Suprapubic skin (tissue), 4 donors: ENCODE measurements at regions not wholly inside any gene's neighbourhood (a gene's known extent, or its start where the extent isn't known, plus 50 kb on each side); places are given as distances from the start of the nearest gene placed in this dataset.

Experiments used
- DNase-seq, 2 donors: peaks; one replicate each; pipeline ENCODE4 v3.0.0-alpha.2; 2019; ENCODE audit warnings: low spot score in 2 of 2
- H3K27ac ChIP-seq: fragments of 200-600 bp; sonication (generic); one replicate; pipeline ENCODE4 v1.5.1; 2019
- H3K27me3 ChIP-seq: fragments of 200-600 bp; sonication (generic); one replicate; pipeline ENCODE4 v1.5.1; 2019
- H3K36me3 ChIP-seq: fragments of 200-600 bp; sonication (generic); one replicate; pipeline ENCODE4 v1.5.1; 2019
- H3K4me1 ChIP-seq: fragments of 200-600 bp; sonication (generic); one replicate; pipeline ENCODE4 v1.5.1; 2019
- H3K4me3 ChIP-seq: fragments of 200-600 bp; sonication (generic); one replicate; pipeline ENCODE4 v1.5.1; 2019; ENCODE audit warnings: mild to moderate bottlenecking
- H3K9me3 ChIP-seq: fragments of 200-600 bp; sonication (generic); one replicate; pipeline ENCODE4 v1.5.1; 2019
- EP300 ChIP-seq: sonication (generic); formaldehyde crosslinking; IDR thresholded peaks from one replicate; pipeline ENCODE4 v1.6.1; 2017; ENCODE audit warnings: antibody characterized with exemption
- POLR2A ChIP-seq, 2 donors: fragments of 450-650 bp; IDR thresholded peaks; one replicate each; pipeline ENCODE4 v1.6.1; 2017; ENCODE audit warnings: antibody characterized with exemption in 2 of 2, mild to moderate bottlenecking in 2 of 2, moderate library complexity in 2 of 2
- POLR2AphosphoS5 ChIP-seq, 3 donors: sonication (generic); formaldehyde crosslinking; IDR thresholded peaks; one replicate each; pipeline ENCODE4 v1.6.1; 2017; ENCODE audit warnings: antibody characterized with exemption in 3 of 3
- WGBS: methylation state at CpG from one replicate; pipeline ENCODE4 v1.1.5; 2018; 5-methylcytosine and 5-hydroxymethylcytosine counted together
- TF ChIP-seq, protein P1 (sequence below), 2 donors: fragments of 200-600 bp in 1 of 2; fragments of 450-650 bp in 1 of 2; sonication (generic) in 1 of 2; IDR thresholded peaks; one replicate each; pipeline ENCODE4 v1.5.1; 2016 to 2019; ENCODE audit warnings: antibody characterized with exemption in 2 of 2, mild to moderate bottlenecking in 1 of 2, moderate library complexity in 1 of 2

DNA sequence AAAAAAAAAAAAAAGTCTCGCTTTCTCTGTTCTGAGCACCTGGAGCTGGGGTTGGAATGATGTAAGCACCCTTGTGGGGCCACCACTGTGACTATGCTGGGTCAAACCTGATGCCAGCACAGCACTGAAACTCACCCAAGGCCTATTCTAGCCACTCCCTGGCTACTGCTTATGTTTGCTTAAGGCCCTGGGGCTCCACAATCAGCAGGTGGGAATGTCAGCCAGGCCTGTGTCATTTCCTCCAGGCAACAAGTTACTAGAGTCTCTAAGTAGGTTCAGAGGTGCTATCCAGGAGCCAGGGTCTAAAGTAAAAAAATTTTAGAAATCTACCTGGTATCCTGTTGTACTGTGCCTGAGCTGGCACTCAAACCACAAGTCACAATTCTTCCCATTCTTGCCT, 1306.8 kb downstream of the STIM2 start:
- Histone ChIP-seq H3K4me1 (no peaks in the 10 kb centered on the region), H3K27me3 (no peaks in the 10 kb centered on the region), H3K4me3 (no peak overlapping the region)

DNA sequence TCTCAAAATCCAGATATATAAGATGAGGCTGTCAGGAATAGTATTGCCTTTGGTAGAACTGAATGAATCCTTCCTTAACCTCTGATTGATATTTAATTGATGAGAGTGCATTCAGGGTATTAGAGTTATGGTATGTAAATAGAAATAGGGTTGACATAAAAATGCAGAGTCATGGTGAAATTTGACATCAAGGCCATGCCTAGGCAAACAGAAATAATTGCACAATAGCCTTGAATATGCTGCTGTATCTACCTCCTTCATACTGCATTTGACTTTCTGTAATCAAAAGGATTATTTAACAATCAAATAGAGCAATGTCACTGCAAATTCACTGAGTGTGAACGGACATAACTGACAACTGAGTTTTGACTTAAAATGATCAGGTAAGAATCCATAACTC, 1316.3 kb downstream of the STIM2 start:
- H3K27ac ChIP-seq, result no peak overlapping the region
- 90% methylated on average over 1 of the region's 1 CpG for WGBS
- H3K27me3 ChIP-seq, result no peaks in the 10 kb centered on the region
- H3K4me3 ChIP-seq, result no peak overlapping the region
- DNase-seq, result no peak
- no peak for TF ChIP-seq POLR2A (IDR thresholded peaks at IDR 0.05)
- TF ChIP-seq POLR2AphosphoS5 (IDR thresholded peaks at IDR 0.05), result no peak
- TF ChIP-seq, protein P1, sequence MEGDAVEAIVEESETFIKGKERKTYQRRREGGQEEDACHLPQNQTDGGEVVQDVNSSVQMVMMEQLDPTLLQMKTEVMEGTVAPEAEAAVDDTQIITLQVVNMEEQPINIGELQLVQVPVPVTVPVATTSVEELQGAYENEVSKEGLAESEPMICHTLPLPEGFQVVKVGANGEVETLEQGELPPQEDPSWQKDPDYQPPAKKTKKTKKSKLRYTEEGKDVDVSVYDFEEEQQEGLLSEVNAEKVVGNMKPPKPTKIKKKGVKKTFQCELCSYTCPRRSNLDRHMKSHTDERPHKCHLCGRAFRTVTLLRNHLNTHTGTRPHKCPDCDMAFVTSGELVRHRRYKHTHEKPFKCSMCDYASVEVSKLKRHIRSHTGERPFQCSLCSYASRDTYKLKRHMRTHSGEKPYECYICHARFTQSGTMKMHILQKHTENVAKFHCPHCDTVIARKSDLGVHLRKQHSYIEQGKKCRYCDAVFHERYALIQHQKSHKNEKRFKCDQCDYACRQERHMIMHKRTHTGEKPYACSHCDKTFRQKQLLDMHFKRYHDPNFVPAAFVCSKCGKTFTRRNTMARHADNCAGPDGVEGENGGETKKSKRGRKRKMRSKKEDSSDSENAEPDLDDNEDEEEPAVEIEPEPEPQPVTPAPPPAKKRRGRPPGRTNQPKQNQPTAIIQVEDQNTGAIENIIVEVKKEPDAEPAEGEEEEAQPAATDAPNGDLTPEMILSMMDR (IDR thresholded peaks at IDR 0.05), result no peak
- TF ChIP-seq EP300, result no peak
- no peaks in the 10 kb centered on the region for H3K4me1 ChIP-seq
- H3K36me3 ChIP-seq, result no peaks in the 10 kb centered on the region
- H3K9me3 ChIP-seq, result no peaks in the 10 kb centered on the region

More for the DNA sequence above, 1306.8 kb downstream of the STIM2 start:
- no peak for TF ChIP-seq EP300
- no peak for TF ChIP-seq POLR2AphosphoS5 (IDR thresholded peaks at IDR 0.05)
- TF ChIP-seq, protein P1 (IDR thresholded peaks at IDR 0.05), result no peak
- TF ChIP-seq POLR2A (IDR thresholded peaks at IDR 0.05), result no peak
- no peak for DNase-seq
- no peak overlapping the region for H3K27ac ChIP-seq
- no peaks in the 10 kb centered on the region for H3K36me3 ChIP-seq
- H3K9me3 ChIP-seq, result no peaks in the 10 kb centered on the region
- WGBS, result 100% methylated on average over 1 of the region's 1 CpG

DNA sequence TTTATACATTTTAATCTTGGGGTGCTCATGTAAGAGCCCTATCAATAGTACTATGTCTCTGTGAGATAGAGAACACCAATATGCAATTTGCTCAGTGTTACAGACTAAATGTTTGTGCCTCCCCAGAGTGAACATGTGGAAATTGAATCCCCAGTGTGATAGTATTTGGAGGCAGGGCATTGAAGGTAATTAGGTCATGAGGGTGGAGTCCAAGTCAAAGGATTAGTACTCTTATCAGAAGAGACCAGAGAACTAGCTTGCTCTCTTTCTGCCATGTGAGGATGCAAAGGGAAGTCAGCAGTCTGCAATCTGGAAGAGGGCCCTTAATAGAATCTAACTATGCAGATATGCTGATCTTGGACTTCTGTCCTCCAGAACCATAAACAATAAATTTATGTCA, 1317.0 kb downstream of the STIM2 start:
- no peaks in the 10 kb centered on the region for H3K27me3 ChIP-seq
- TF ChIP-seq, protein P1 (IDR thresholded peaks at IDR 0.05), result no peak
- no peak for TF ChIP-seq EP300
- TF ChIP-seq POLR2AphosphoS5 (IDR thresholded peaks at IDR 0.05), result no peak
- no peaks in the 10 kb centered on the region for H3K4me1 ChIP-seq
- H3K4me3 ChIP-seq, result no peak overlapping the region
- H3K9me3 ChIP-seq, result no peaks in the 10 kb centered on the region
- no peaks in the 10 kb centered on the region for H3K36me3 ChIP-seq
- DNase-seq, result no peak
- no peak overlapping the region for H3K27ac ChIP-seq

- no peak overlapping the region for H3K4me3 ChIP-seq
- H3K36me3 ChIP-seq, result no peaks in the 10 kb centered on the region
- H3K27me3 ChIP-seq, result no peaks in the 10 kb centered on the region
- H3K4me1 ChIP-seq, result no peaks in the 10 kb centered on the region
- no peak for DNase-seq
- no peaks in the 10 kb centered on the region for H3K9me3 ChIP-seq
- WGBS, result 89% methylated on average over 3 of the region's 3 CpGs
- H3K27ac ChIP-seq, result no peak overlapping the region
- TF ChIP-seq POLR2AphosphoS5 (IDR thresholded peaks at IDR 0.05) (no peak), EP300 (no peak), POLR2A (IDR thresholded peaks at IDR 0.05) (no peak)
- TF ChIP-seq, protein P1 (IDR thresholded peaks at IDR 0.05), result no peak
These were observed 1318.5 kb downstream of the STIM2 start for GRCh38 chr4:28179126-28179525.

DNA sequence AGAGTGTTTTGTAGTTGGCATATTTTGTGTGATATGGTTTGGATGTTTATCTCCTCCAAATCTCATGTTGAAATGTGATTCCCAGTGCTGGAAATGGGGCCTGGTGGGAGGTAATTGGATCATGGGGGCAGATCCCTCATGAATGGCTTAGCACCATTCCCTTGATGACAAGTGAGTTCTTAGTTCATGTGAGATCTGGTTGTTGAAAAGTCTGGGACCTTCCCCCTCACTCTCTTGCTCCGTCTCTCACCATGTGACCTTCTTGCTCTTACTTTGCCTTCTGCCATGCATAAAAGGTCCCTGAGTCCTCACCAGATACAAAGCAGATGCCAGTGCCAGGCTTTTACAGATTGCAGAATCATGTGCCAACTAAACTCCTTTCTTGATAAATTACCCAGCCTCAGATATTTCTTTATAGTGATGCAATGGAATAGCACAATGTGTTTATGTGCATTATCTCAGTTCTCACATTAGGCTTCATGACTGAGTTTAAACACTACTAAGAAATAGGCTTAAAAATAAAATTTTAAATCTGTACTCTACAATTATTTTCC, 1348.8 kb downstream of the STIM2 start:
- 79% methylated on average over 1 of the region's 1 CpG for WGBS
- Histone ChIP-seq H3K36me3 (no peaks in the 10 kb centered on the region), H3K27me3 (no peaks in the 10 kb centered on the region), H3K4me3 (no peak overlapping the region), H3K27ac (no peak overlapping the region), H3K4me1 (no peaks in the 10 kb centered on the region), H3K9me3 (no peaks in the 10 kb centered on the region)
- DNase-seq, result no peak
- TF ChIP-seq, protein P1 (IDR thresholded peaks at IDR 0.05), result no peak
- no peak for TF ChIP-seq EP300
- TF ChIP-seq POLR2A (IDR thresholded peaks at IDR 0.05), result no peak
- TF ChIP-seq POLR2AphosphoS5 (IDR thresholded peaks at IDR 0.05), result no peak
